WTC11 (cell line): ENCODE measurements at regions not wholly inside any gene's neighbourhood (a gene's known extent, or its start where the extent isn't known, plus 50 kb on each side); places are given as distances from the start of the nearest gene placed in this dataset.

Experiments used
- CTCF ChIP-seq: fragments of 200-600 bp; IDR thresholded peaks from 2 replicates; pipeline ENCODE4 v1.8.0; 2022; ENCODE audit warnings: antibody characterized with exemption
- ESRRA ChIP-seq: sonication (generic); formaldehyde crosslinking; IDR thresholded peaks from 2 replicates; pipeline ENCODE4 v1.8.1; 2022; ENCODE audit warnings: mild to moderate bottlenecking, missing genetic modification reagents, borderline replicate concordance
- JAZF1 ChIP-seq: fragments of 250-450 bp; sonication (Bioruptor Pico); IDR thresholded peaks from 2 replicates; pipeline ENCODE4 v1.9.0; 2021; ENCODE audit warnings: moderate library complexity, mild to moderate bottlenecking, inconsistent platforms
- MXD4 ChIP-seq: fragments of 250-450 bp; sonication (Bioruptor Pico); IDR thresholded peaks from 2 replicates; pipeline ENCODE4 v1.8.0; 2021; ENCODE audit warnings: mild to moderate bottlenecking, moderate library complexity, borderline replicate concordance
- STAT6 ChIP-seq: sonication (generic); formaldehyde crosslinking; conservative IDR thresholded peaks from 2 replicates; pipeline ENCODE4 v1.8.1; 2023; ENCODE audit warnings: mild to moderate bottlenecking, low read depth, missing genetic modification reagents, moderate library complexity
- ZNF263 ChIP-seq: sonication (generic); formaldehyde crosslinking; IDR thresholded peaks from 2 replicates; pipeline ENCODE4 v1.8.1; 2022; ENCODE audit warnings: low read depth, mild to moderate bottlenecking, moderate library complexity, missing genetic modification reagents
- TF ChIP-seq, protein P1 (sequence below): sonication (generic); formaldehyde crosslinking; IDR thresholded peaks from 2 replicates; pipeline ENCODE4 v1.8.0; 2023; ENCODE audit warnings: missing genetic modification reagents, mild to moderate bottlenecking, borderline replicate concordance
- TF ChIP-seq, protein P2 (sequence below): sonication (generic); formaldehyde crosslinking; conservative IDR thresholded peaks from 2 replicates; pipeline ENCODE4 v1.8.1; 2022; ENCODE audit warnings: mild to moderate bottlenecking, missing genetic modification reagents

DNA sequence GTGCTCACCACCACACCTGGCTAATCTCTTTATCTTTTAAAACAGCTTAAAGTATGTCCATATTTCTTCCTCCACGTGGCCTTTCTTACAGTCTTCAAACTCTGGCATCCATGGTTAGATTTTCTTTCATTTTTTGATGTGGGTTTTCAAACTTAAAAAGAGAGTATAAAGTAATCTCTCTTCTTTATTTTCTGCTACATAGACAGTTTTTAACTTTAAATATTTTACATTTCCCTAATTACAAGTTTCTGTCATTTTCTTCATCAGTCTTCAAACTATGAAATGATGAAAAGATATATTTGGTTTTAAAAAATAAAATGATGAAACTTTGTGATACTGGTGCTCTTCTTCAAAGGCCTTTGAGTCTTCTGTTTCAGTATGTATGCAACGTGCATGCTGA, 143.5 kb upstream of the ESRRG start:
- TF ChIP-seq CTCF (no peak), ESRRA (CRISPR knock-in tag) (no peak), ZNF263 (no peak), JAZF1 (CRISPR knock-in tag) (no peak), MXD4 (CRISPR knock-in tag) (no peak), STAT6 (no peak)
- TF ChIP-seq, protein P1, sequence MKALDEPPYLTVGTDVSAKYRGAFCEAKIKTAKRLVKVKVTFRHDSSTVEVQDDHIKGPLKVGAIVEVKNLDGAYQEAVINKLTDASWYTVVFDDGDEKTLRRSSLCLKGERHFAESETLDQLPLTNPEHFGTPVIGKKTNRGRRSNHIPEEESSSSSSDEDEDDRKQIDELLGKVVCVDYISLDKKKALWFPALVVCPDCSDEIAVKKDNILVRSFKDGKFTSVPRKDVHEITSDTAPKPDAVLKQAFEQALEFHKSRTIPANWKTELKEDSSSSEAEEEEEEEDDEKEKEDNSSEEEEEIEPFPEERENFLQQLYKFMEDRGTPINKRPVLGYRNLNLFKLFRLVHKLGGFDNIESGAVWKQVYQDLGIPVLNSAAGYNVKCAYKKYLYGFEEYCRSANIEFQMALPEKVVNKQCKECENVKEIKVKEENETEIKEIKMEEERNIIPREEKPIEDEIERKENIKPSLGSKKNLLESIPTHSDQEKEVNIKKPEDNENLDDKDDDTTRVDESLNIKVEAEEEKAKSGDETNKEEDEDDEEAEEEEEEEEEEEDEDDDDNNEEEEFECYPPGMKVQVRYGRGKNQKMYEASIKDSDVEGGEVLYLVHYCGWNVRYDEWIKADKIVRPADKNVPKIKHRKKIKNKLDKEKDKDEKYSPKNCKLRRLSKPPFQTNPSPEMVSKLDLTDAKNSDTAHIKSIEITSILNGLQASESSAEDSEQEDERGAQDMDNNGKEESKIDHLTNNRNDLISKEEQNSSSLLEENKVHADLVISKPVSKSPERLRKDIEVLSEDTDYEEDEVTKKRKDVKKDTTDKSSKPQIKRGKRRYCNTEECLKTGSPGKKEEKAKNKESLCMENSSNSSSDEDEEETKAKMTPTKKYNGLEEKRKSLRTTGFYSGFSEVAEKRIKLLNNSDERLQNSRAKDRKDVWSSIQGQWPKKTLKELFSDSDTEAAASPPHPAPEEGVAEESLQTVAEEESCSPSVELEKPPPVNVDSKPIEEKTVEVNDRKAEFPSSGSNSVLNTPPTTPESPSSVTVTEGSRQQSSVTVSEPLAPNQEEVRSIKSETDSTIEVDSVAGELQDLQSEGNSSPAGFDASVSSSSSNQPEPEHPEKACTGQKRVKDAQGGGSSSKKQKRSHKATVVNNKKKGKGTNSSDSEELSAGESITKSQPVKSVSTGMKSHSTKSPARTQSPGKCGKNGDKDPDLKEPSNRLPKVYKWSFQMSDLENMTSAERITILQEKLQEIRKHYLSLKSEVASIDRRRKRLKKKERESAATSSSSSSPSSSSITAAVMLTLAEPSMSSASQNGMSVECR (CRISPR knock-in tag) = no peak
- TF ChIP-seq, protein P2, sequence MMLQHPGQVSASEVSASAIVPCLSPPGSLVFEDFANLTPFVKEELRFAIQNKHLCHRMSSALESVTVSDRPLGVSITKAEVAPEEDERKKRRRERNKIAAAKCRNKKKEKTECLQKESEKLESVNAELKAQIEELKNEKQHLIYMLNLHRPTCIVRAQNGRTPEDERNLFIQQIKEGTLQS = no peak
